ENCODE measurements at regions not wholly inside any gene's neighbourhood (a gene's known extent, or its start where the extent isn't known, plus 50 kb on each side); places are given as distances from the start of the nearest gene placed in this dataset.
A peak's percentile ranks its signal among the peaks of the same experiment; 100 is the strongest.
"Not testable (repeated sequence)": the region's sequence is repeated elsewhere in the genome, so short reads cannot be mapped to it uniquely, and the experiment has no call there.

- no peak overlapping the region for H3K4me3 ChIP-seq (ENCODE audit: low read length, poor library complexity, severe bottlenecking)
- no peaks in the 10 kb centered on the region for H3F3A ChIP-seq (ENCODE audit: low read depth)
- H3K36me3 ChIP-seq (ENCODE audit: insufficient read depth, low read length), result no peaks in the 10 kb centered on the region
- peaks cover 23% of the 10 kb centered on the region for H3K4me1 ChIP-seq (ENCODE audit: insufficient read depth, low read length, poor library complexity, severe bottlenecking)
- no peaks in the 10 kb centered on the region for H3K9me2 ChIP-seq (replicated peaks; ENCODE audit: low read depth, low read length)
- H4K20me1 ChIP-seq (ENCODE audit: insufficient read depth, low read length, poor library complexity, severe bottlenecking), result no peaks in the 10 kb centered on the region
- no peak for TF ChIP-seq EZH2phosphoT487 (IDR thresholded peaks at IDR 0.05; ENCODE audit: borderline replicate concordance)
- TF ChIP-seq, protein P1, sequence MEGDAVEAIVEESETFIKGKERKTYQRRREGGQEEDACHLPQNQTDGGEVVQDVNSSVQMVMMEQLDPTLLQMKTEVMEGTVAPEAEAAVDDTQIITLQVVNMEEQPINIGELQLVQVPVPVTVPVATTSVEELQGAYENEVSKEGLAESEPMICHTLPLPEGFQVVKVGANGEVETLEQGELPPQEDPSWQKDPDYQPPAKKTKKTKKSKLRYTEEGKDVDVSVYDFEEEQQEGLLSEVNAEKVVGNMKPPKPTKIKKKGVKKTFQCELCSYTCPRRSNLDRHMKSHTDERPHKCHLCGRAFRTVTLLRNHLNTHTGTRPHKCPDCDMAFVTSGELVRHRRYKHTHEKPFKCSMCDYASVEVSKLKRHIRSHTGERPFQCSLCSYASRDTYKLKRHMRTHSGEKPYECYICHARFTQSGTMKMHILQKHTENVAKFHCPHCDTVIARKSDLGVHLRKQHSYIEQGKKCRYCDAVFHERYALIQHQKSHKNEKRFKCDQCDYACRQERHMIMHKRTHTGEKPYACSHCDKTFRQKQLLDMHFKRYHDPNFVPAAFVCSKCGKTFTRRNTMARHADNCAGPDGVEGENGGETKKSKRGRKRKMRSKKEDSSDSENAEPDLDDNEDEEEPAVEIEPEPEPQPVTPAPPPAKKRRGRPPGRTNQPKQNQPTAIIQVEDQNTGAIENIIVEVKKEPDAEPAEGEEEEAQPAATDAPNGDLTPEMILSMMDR (conservative IDR thresholded peaks at IDR 0.05; ENCODE audit: low read length), result no peak
- no peak overlapping the region for H3K4me2 ChIP-seq (ENCODE audit: low read depth, low read length, poor library complexity, severe bottlenecking)
- no peaks in the 10 kb centered on the region for H3K9me3 ChIP-seq (ENCODE audit: insufficient read depth, low read depth, low read length)
- H3K27me3 ChIP-seq (ENCODE audit: insufficient read depth, low read length, poor library complexity, severe bottlenecking), result no peaks in the 10 kb centered on the region
- H2AFZ ChIP-seq (ENCODE audit: low read length), result no peak overlapping the region
- no peaks in the 10 kb centered on the region for H3K79me2 ChIP-seq (ENCODE audit: insufficient read depth, low read length)
- no peak overlapping the region for H3K9ac ChIP-seq (ENCODE audit: low read depth, low read length, poor library complexity, severe bottlenecking)
Measured at GRCh38 chr6:3913958-3914337, 64.8 kb downstream of the FAM50B start.

- Histone ChIP-seq H3K4me3 (ENCODE audit: low read length, poor library complexity, severe bottlenecking) (peak overlapping the region; percentile 23), H3F3A (ENCODE audit: low read depth) (no peaks in the 10 kb centered on the region), H3K9me3 (ENCODE audit: insufficient read depth, low read depth, low read length) (no peaks in the 10 kb centered on the region), H3K9ac (ENCODE audit: low read depth, low read length, poor library complexity, severe bottlenecking) (no peak overlapping the region), H3K27me3 (ENCODE audit: insufficient read depth, low read length, poor library complexity, severe bottlenecking) (no peaks in the 10 kb centered on the region), H3K36me3 (ENCODE audit: insufficient read depth, low read length) (no peaks in the 10 kb centered on the region), H3K4me1 (ENCODE audit: insufficient read depth, low read length, poor library complexity, severe bottlenecking) (peaks cover 23% of the 10 kb centered on the region), H3K79me2 (ENCODE audit: insufficient read depth, low read length) (no peaks in the 10 kb centered on the region), H3K9me2 (replicated peaks; ENCODE audit: low read depth, low read length) (no peaks in the 10 kb centered on the region), H4K20me1 (ENCODE audit: insufficient read depth, low read length, poor library complexity, severe bottlenecking) (no peaks in the 10 kb centered on the region), H2AFZ (ENCODE audit: low read length) (no peak overlapping the region), H3K4me2 (ENCODE audit: low read depth, low read length, poor library complexity, severe bottlenecking) (peak overlapping the region; percentile 67)
- no peak; the same call in 1 of the 2 replicates for TF ChIP-seq EZH2phosphoT487 (IDR thresholded peaks at IDR 0.05; ENCODE audit: borderline replicate concordance)
- TF ChIP-seq, protein P1 (conservative IDR thresholded peaks at IDR 0.05; ENCODE audit: low read length), result no peak
Measured at GRCh38 chr6:3915076-3915791, 66.1 kb downstream of the FAM50B start.

DNA sequence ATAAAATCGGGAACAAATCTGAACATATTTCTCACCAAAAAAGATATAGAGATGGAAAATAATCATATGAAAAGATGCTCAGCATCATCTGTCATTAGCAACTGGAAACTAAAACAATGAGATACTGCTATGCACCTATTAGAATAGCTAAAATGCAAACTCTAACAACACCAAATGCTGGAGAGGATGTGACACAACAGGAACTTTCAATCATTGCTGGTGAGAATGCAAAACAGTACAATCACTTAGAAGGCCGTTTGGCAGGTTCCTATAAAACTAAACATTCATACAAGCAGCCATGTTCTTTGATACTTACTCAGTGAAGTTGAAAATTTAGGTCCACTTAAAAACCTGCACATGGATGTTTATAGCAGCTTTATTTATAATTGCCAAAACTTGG, 67.0 kb downstream of the FAM50B start:
- H3K27me3 ChIP-seq (ENCODE audit: insufficient read depth, low read length, poor library complexity, severe bottlenecking), result no peaks in the 10 kb centered on the region
- no peaks in the 10 kb centered on the region for H4K20me1 ChIP-seq (ENCODE audit: insufficient read depth, low read length, poor library complexity, severe bottlenecking)
- H3K79me2 ChIP-seq (ENCODE audit: insufficient read depth, low read length), result no peaks in the 10 kb centered on the region
- no peaks in the 10 kb centered on the region for H3K9me3 ChIP-seq (ENCODE audit: insufficient read depth, low read depth, low read length)
- H2AFZ ChIP-seq (ENCODE audit: low read length), result no peak overlapping the region
- H3K4me3 ChIP-seq (ENCODE audit: low read length, poor library complexity, severe bottlenecking), result no peak overlapping the region
- peaks cover 23% of the 10 kb centered on the region for H3K4me1 ChIP-seq (ENCODE audit: insufficient read depth, low read length, poor library complexity, severe bottlenecking)
- TF ChIP-seq, protein P1 (conservative IDR thresholded peaks at IDR 0.05; ENCODE audit: low read length), result no peak
- no peak for TF ChIP-seq EZH2phosphoT487 (IDR thresholded peaks at IDR 0.05; ENCODE audit: borderline replicate concordance)
- no peaks in the 10 kb centered on the region for H3K36me3 ChIP-seq (ENCODE audit: insufficient read depth, low read length)
- no peaks in the 10 kb centered on the region for H3K9me2 ChIP-seq (replicated peaks; ENCODE audit: low read depth, low read length)
- H3F3A ChIP-seq (ENCODE audit: low read depth), result no peaks in the 10 kb centered on the region
- H3K4me2 ChIP-seq (ENCODE audit: low read depth, low read length, poor library complexity, severe bottlenecking), result peak overlapping the region; percentile 67
- no peak overlapping the region for H3K9ac ChIP-seq (ENCODE audit: low read depth, low read length, poor library complexity, severe bottlenecking)

DNA sequence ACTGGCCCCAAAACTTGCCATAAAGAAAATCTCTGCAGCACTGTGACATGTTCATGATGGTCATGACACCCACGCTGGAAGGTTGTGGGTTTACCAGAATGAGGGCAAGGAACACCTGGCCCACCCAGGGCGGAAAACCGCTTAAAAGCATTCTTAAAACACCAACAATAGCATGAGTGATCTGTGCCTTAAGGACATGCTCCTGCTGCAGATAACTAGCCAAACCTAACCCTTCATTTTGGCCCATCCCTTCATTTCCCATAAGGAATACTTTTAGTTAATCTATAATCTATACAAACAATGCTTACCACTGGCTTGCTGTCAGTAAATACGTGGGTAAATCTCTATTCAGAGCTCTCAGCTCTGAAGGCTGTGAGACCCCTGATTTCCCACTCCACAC, 67.6 kb downstream of the FAM50B start:
- H3F3A ChIP-seq (ENCODE audit: low read depth); H3K36me3 ChIP-seq (ENCODE audit: insufficient read depth, low read length); H4K20me1 ChIP-seq (ENCODE audit: insufficient read depth, low read length, poor library complexity, severe bottlenecking); H3K4me2 ChIP-seq (ENCODE audit: low read depth, low read length, poor library complexity, severe bottlenecking); H3K9ac ChIP-seq (ENCODE audit: low read depth, low read length, poor library complexity, severe bottlenecking); H3K9me2 ChIP-seq (replicated peaks; ENCODE audit: low read depth, low read length); H3K4me3 ChIP-seq (ENCODE audit: low read length, poor library complexity, severe bottlenecking); H3K27me3 ChIP-seq (ENCODE audit: insufficient read depth, low read length, poor library complexity, severe bottlenecking); H3K79me2 ChIP-seq (ENCODE audit: insufficient read depth, low read length); H3K9me3 ChIP-seq (ENCODE audit: insufficient read depth, low read depth, low read length); H2AFZ ChIP-seq (ENCODE audit: low read length): not testable (repeated sequence)
- peaks cover 23% of the 10 kb centered on the region for H3K4me1 ChIP-seq (ENCODE audit: insufficient read depth, low read length, poor library complexity, severe bottlenecking)
